ENCODE measurements at regions not wholly inside any gene's neighbourhood (a gene's known extent, or its start where the extent isn't known, plus 50 kb on each side); places are given as distances from the start of the nearest gene placed in this dataset.

DNA sequence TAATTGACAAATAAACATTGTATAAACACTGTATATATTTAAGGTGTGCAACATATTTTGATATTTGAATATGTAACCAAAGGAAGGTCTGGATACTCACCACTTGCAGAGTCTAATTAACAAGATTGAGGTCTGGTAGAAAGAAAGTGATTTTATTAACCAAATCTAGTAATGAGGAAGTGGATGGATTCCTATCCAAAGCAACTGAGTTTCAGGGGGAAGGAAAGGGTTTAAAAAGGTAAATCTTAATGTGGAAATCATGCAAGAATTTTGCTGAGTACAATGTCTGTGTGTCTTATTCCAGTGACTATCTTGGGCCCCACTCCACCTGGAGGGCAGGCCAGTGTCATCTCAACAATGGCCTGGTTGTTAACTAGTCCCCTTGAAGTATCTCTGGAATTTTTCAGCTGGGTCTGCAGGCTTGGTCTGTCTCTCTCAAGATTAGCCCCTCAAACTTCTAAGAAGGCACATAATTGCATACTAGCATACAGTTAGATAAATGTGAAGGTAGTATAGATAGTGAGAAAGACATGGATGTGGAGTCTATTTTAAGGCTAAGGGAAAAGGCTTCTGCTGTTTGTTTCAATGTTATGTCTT, 262.7 kb upstream of the RGS18 start:
- TF ChIP-seq CTCF (IDR thresholded peaks at IDR 0.05; ENCODE audit: low read depth, low read length) (no peak), EZH2phosphoT487 (IDR thresholded peaks at IDR 0.05; ENCODE audit: low read depth) (no peak)
